ENCODE measurements at regions not wholly inside any gene's neighbourhood (a gene's known extent, or its start where the extent isn't known, plus 50 kb on each side); places are given as distances from the start of the nearest gene placed in this dataset.

- no peak overlapping the region for H2AK9ac ChIP-seq (replicated peaks; ENCODE audit: low read depth, low read length, poor library complexity)
- no peak overlapping the region for H4K5ac ChIP-seq (ENCODE audit: low read depth, low read length)
- H3K9me3 ChIP-seq (ENCODE audit: control insufficient read depth, insufficient read depth, low read length), result peaks cover 23% of the 10 kb centered on the region
- CTCF ChIA-PET, result no interaction called here
- H2BK5ac ChIP-seq (ENCODE audit: low read depth, low read length, poor library complexity, severe bottlenecking), result no peak overlapping the region
- no peak overlapping the region for H3K4me2 ChIP-seq (ENCODE audit: low read depth, low read length)
- BruUV-seq (replicated peaks), result no TSS peak
- no peak overlapping the region for H2AK5ac ChIP-seq (ENCODE audit: low read depth, low read length)
- H2BK20ac ChIP-seq (ENCODE audit: low read depth, low read length), result no peak overlapping the region
- H3K4me3 ChIP-seq (ENCODE audit: insufficient read depth, low read depth, low read length), result no peak overlapping the region
- DNase-seq (no peak), ATAC-seq (ENCODE audit: low read depth) (no peak)
- dilution Hi-C loops (cut with HindIII; ENCODE audit: low sequenced_read_pairs, unreplicated experiment) (no loop called here), in situ Hi-C loops (cut with MboI; ENCODE audit: low sequenced_read_pairs) (no loop called here), intact Hi-C loops (cut with micrococcal nuclease) (no loop called here)
- H3K27me3 ChIP-seq (ENCODE audit: control insufficient read depth, insufficient read depth, low read length), result no peaks in the 10 kb centered on the region
- no peaks in the 10 kb centered on the region for H4K20me1 ChIP-seq (ENCODE audit: insufficient read depth, low read length)
- no peaks in the 10 kb centered on the region for H3K36me3 ChIP-seq (ENCODE audit: control insufficient read depth, insufficient read depth, low read length)
- H2AFZ ChIP-seq (replicated peaks; ENCODE audit: low read length, poor library complexity), result no peak overlapping the region
- H3K4ac ChIP-seq (ENCODE audit: low read depth, low read length), result no peak overlapping the region
- H3K18ac ChIP-seq (ENCODE audit: low read depth, low read length), result no peak overlapping the region
- H2BK15ac ChIP-seq (ENCODE audit: low read depth, low read length), result no peak overlapping the region
- H3K23ac ChIP-seq (ENCODE audit: low read depth, low read length), result no peak overlapping the region
- H3K27ac ChIP-seq (ENCODE audit: insufficient read depth, low read length), result no peak overlapping the region
- no peak overlapping the region for H2BK120ac ChIP-seq (ENCODE audit: low read depth, low read length)
- 80% methylated on average over 2 of the region's 8 CpGs; no CpG with 5 or more reads in 1 of the 2 experiments for WGBS, 2 experiments (ENCODE audit: extremely low coverage in 2 of 2, insufficient read length in 1 of 2)
- no peak overlapping the region for H4K8ac ChIP-seq (ENCODE audit: low read depth in 2 of 2, low read length in 2 of 2)
- TF ChIP-seq CHD1 (IDR thresholded peaks at IDR 0.05; ENCODE audit: low read depth, low read length), result no peak
- TF ChIP-seq SMC3 (IDR thresholded peaks at IDR 0.05; ENCODE audit: low read depth, low read length), result no peak
- TF ChIP-seq MAFK (IDR thresholded peaks at IDR 0.05; ENCODE audit: low read depth, low read length), result no peak
- no peak for TF ChIP-seq MXI1 (IDR thresholded peaks at IDR 0.05; ENCODE audit: borderline replicate concordance, low read depth, low read length)
- TF ChIP-seq NFE2L2 (IDR thresholded peaks at IDR 0.05; ENCODE audit: low read depth, low read length), result no peak
- no peak overlapping the region for H4K91ac ChIP-seq (ENCODE audit: insufficient read depth, low read depth, low read length)
- POLR2A ChIA-PET (ENCODE audit: unreplicated experiment), result no interaction called here
- H3K9me1 ChIP-seq (ENCODE audit: insufficient read depth, low read length), result no peaks in the 10 kb centered on the region
- H3K14ac ChIP-seq (replicated peaks; ENCODE audit: low read depth, low read length), result no peak overlapping the region
- H3K56ac ChIP-seq (ENCODE audit: extremely low read depth, insufficient read depth, low read length), result no peak overlapping the region
- no peak overlapping the region for H3K9ac ChIP-seq (ENCODE audit: low read depth, low read length)
- H3K4me1 ChIP-seq (ENCODE audit: control insufficient read depth, insufficient read depth, low read length), result no peaks in the 10 kb centered on the region
- H3K79me1 ChIP-seq (ENCODE audit: low read depth in 1 of 2, low read length in 2 of 2), result no peaks in the 10 kb centered on the region
Measured at GRCh38 chr10:2301227-2301626, 563.9 kb upstream of the ADARB2 start.
